ENCODE measurements at regions not wholly inside any gene's neighbourhood (a gene's known extent, or its start where the extent isn't known, plus 50 kb on each side); places are given as distances from the start of the nearest gene placed in this dataset.

- TF ChIP-seq EZH2 (IDR thresholded peaks at IDR 0.05; ENCODE audit: low read length) (no peak), CTCF (optimal IDR thresholded peaks at IDR 0.05 in 1 of 3, IDR thresholded peaks at IDR 0.05 in 1 of 3, conservative IDR thresholded peaks at IDR 0.05 in 1 of 3; ENCODE audit: extremely low read depth in 1 of 3, insufficient read depth in 2 of 3, low read length in 3 of 3) (no peak)
Measured at GRCh38 chr4:43886196-43886595, 562.4 kb downstream of the KCTD8 start.

Measured in keratinocyte (primary cell).